HFFc6 (cell line): ENCODE measurements at regions not wholly inside any gene's neighbourhood (a gene's known extent, or its start where the extent isn't known, plus 50 kb on each side); places are given as distances from the start of the nearest gene placed in this dataset.

ENCODE experiments used
- DNase-seq: peaks from one replicate; pipeline ENCODE4 v3.0.0-alpha.2; 2018
- H3K27ac Mint-ChIP-seq: 2 replicates; pipeline ENCODE4 v1.8.0; 2020; ENCODE audit warnings: mild to moderate bottlenecking, mixed read lengths
- H3K27me3 Mint-ChIP-seq: 2 replicates; pipeline ENCODE4 v1.8.0; 2021; ENCODE audit warnings: mild to moderate bottlenecking, moderate library complexity, mixed read lengths; ENCODE audit not compliant: insufficient read depth
- H3K36me3 Mint-ChIP-seq: 2 replicates; pipeline ENCODE4 v1.8.0; 2021; ENCODE audit warnings: low read depth, mixed read lengths
- H3K4me1 Mint-ChIP-seq: 2 replicates; pipeline ENCODE4 v1.8.0; 2020; ENCODE audit warnings: low read depth, mixed read lengths
- H3K4me3 Mint-ChIP-seq: 2 replicates; pipeline ENCODE4 v1.8.0; 2020; ENCODE audit warnings: mild to moderate bottlenecking, moderate library complexity, mixed read lengths
- H3K9me3 Mint-ChIP-seq: 2 replicates; pipeline ENCODE4 v1.8.0; 2020; ENCODE audit warnings: mild to moderate bottlenecking, mixed read lengths
- TF ChIP-seq, protein P1 (sequence below): fragments of 200-600 bp; sonication (generic); IDR thresholded peaks from 2 replicates; pipeline ENCODE4 v1.5.0; 2021; ENCODE audit warnings: antibody characterized with exemption, mild to moderate bottlenecking

DNA sequence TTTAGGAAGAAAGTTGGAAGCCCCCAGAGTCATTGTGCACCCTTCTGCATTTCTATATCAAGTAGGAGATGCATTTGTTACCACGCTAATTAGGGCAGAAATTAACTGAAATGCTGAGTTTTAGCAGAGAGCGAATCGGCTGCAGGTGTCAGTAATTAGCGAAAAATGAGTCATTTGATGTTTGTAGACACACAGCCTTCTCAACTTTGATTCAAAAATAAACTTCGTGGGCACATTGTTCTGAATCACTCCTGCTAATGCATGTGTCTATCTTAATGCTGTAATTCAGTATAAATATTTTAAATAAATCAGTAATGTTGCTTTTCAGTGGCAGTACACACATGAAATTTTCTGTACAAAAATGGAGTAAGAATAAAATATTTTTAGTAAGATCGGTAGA is 109.5 kb upstream of the CARD11 start:
- Mint-ChIP-seq H3K36me3 (no peaks in the 10 kb centered on the region), H3K4me3 (no peak overlapping the region), H3K27ac (no peak overlapping the region), H3K4me1 (no peaks in the 10 kb centered on the region; the same call in 1 of the 2 replicates), H3K27me3 (peaks cover 3% of the 10 kb centered on the region), H3K9me3 (peaks cover 5% of the 10 kb centered on the region; the same call in 1 of the 2 replicates)
- TF ChIP-seq, protein P1, sequence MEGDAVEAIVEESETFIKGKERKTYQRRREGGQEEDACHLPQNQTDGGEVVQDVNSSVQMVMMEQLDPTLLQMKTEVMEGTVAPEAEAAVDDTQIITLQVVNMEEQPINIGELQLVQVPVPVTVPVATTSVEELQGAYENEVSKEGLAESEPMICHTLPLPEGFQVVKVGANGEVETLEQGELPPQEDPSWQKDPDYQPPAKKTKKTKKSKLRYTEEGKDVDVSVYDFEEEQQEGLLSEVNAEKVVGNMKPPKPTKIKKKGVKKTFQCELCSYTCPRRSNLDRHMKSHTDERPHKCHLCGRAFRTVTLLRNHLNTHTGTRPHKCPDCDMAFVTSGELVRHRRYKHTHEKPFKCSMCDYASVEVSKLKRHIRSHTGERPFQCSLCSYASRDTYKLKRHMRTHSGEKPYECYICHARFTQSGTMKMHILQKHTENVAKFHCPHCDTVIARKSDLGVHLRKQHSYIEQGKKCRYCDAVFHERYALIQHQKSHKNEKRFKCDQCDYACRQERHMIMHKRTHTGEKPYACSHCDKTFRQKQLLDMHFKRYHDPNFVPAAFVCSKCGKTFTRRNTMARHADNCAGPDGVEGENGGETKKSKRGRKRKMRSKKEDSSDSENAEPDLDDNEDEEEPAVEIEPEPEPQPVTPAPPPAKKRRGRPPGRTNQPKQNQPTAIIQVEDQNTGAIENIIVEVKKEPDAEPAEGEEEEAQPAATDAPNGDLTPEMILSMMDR = no peak
- no peak for DNase-seq

DNA sequence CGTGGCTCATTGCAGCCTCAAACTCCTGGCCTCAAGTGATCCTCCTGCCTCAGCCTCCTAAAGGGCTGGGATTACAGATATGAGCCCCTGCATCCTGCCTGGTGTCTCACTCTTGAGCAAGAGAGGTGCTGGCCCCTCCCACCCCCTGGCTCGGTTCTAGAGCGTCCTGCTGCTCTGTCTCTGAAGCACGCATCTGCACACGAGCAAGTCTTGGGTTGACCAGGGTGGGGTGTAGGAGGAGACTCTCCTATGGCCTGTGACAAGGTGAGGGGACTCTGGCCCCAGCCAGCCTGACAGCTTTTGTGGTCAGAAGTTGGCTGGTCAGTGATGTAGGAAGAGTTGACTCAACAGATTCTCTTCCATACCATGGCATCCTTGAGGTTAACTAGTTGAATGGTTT is 110.7 kb upstream of the CARD11 start:
- Mint-ChIP-seq H3K4me3 (no peak overlapping the region), H3K9me3 (peaks cover 2% of the 10 kb centered on the region; the same call in 1 of the 2 replicates), H3K27me3 (peaks cover 1% of the 10 kb centered on the region), H3K36me3 (no peaks in the 10 kb centered on the region), H3K27ac (no peak overlapping the region), H3K4me1 (no peaks in the 10 kb centered on the region; the same call in 1 of the 2 replicates)
- no peak for DNase-seq
- TF ChIP-seq, protein P1 = no peak

DNA sequence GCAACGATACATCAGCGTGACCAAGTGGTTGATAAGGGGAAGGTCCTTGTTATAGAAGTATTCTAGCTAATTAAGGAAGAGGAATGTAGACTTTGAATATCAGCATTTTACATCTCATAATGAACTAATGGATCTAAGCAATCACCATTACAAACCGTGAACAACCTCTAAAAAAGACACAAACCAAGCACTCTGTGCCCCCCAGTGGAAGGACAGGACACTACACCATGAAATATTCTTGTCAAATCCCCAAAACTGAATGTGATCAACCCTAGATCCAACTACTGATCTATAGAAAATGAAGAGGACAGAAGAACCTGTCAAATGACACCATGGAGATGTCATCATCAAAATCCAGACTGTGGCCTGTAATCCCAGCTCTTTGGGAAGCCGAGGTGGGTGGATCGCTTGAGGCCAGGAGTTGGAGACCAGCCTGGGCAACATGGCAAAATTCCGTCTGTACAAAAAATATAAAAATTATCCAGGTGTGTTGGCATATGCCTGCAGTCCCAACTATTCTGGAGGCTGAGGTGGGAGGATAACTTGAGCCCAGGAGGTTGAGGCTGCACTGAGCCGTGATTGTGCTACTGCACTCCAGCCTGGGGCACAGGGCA is 111.3 kb upstream of the CARD11 start:
- H3K9me3 Mint-ChIP-seq = no peaks in the 10 kb centered on the region
- DNase-seq = peak; percentile 31
- no peak overlapping the region for H3K27ac Mint-ChIP-seq
- H3K4me3 Mint-ChIP-seq = no peak overlapping the region
- no peaks in the 10 kb centered on the region; the same call in none of the 2 replicates for H3K27me3 Mint-ChIP-seq
- H3K4me1 Mint-ChIP-seq = no peaks in the 10 kb centered on the region; the same call in 1 of the 2 replicates
- TF ChIP-seq, protein P1 = peak; percentile 83
- no peaks in the 10 kb centered on the region for H3K36me3 Mint-ChIP-seq

DNA sequence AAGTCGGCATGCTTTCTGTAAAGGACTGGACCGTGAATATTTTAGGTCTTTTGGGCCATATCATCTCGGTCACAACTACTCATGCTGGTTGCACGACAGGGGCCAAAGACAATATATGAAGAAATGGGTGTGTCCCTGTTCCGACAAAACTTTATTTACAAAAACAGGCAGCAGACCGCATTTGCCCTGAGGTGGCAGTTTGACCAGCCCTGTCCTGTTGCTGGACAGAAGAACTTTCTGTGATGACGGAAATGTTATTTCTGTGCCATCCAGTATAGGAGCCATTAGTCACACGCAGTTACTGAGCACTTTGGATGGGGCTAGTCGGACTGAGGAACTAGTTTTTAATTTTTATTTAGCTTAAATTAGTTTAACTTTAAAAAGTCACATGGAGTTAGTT is 112.8 kb upstream of the CARD11 start:
- no peaks in the 10 kb centered on the region for H3K36me3 Mint-ChIP-seq
- TF ChIP-seq, protein P1 = no peak
- H3K27me3 Mint-ChIP-seq = no peaks in the 10 kb centered on the region; the same call in none of the 2 replicates
- no peak overlapping the region for H3K27ac Mint-ChIP-seq
- H3K4me3 Mint-ChIP-seq = no peak overlapping the region
- DNase-seq = no peak
- H3K9me3 Mint-ChIP-seq = no peaks in the 10 kb centered on the region
- no peaks in the 10 kb centered on the region; the same call in 1 of the 2 replicates for H3K4me1 Mint-ChIP-seq

DNA sequence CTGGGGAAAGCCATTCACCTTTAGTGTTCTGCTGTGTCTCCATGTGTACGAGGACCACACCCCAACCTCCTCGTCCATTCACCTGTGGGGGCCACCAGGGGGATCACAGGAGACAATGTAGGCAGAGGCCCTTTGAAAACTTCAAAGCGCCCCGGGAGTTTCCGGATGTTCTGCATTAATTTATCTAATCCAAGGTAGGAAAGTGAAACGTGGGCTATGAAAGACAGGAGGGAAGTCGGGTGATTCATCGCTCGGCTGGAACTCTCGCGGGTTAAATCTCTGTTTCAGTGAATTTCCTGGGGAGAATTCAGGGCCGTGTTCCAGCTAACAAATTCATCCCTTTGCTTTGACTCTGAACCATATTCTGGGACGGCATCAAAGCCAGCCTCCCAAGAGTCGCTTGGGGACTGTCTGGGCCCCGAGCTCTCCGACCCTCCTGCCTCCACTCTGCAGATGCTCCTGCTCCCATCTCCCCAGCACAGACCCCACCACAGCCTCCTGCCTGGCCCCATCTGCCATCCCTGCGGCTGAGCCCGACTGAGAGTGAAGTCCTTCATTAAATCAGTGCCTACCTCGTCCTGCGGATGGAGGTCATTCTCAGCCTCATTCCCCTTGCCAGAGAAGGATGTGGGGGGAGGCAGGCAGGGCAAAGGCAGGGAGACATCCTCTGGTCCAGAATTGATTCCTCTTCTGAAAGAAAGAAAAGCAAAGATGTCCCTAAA is 114.1 kb upstream of the CARD11 start:
- Mint-ChIP-seq H3K36me3 (no peaks in the 10 kb centered on the region), H3K9me3 (no peaks in the 10 kb centered on the region), H3K4me1 (no peaks in the 10 kb centered on the region; the same call in 1 of the 2 replicates), H3K4me3 (no peak overlapping the region; the same call in 1 of the 2 replicates), H3K27ac (no peak overlapping the region), H3K27me3 (no peaks in the 10 kb centered on the region; the same call in none of the 2 replicates)
- TF ChIP-seq, protein P1 = no peak
- DNase-seq = no peak
